Vagina (tissue), 2 donors: ENCODE measurements at regions not wholly inside any gene's neighbourhood (a gene's known extent, or its start where the extent isn't known, plus 50 kb on each side); places are given as distances from the start of the nearest gene placed in this dataset.

Experiments
- CTCF ChIP-seq, 3 experiments: fragments of 450-650 bp in 2 of 3; fragments of 200-600 bp in 1 of 3; sonication (generic) in 1 of 3; IDR thresholded peaks; one replicate each; pipeline ENCODE4 v1.5.1; 2017 to 2019; ENCODE audit warnings: antibody characterized with exemption in 3 of 3, mild to moderate bottlenecking in 2 of 3, moderate library complexity in 2 of 3
- POLR2A ChIP-seq, 2 donors: fragments of 450-650 bp; IDR thresholded peaks; one replicate each; pipeline ENCODE4 v1.6.1; 2017; ENCODE audit warnings: antibody characterized with exemption in 2 of 2, mild to moderate bottlenecking in 2 of 2, moderate library complexity in 2 of 2

DNA sequence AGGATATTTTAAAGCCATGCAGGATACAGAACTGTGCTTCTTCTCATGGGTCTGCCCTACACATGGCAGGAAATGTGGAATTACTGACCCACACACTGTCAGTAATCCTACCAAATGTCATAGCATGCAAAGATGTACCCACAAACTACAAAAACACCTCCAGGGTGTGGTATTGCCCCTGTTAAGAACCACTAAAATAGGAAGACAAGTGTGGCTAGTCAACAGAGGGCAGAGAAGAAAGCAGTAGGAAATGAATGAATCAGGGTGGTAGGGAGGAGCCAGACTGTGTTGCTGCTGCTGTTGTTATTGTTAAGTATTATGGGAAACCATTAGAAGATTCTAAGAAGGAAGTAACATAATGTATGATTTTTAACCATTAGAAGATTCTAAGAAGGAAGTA lies 556.7 kb upstream of the ACVR2A start:
- TF ChIP-seq CTCF (IDR thresholded peaks at IDR 0.05) (no peak), POLR2A (IDR thresholded peaks at IDR 0.05) (no peak)
